A549 (cell line): ENCODE measurements at regions not wholly inside any gene's neighbourhood (a gene's known extent, or its start where the extent isn't known, plus 50 kb on each side); places are given as distances from the start of the nearest gene placed in this dataset.

ENCODE experiments used
- NPAS2 ChIP-seq: fragments of 250-450 bp; sonication (Bioruptor Pico); IDR thresholded peaks from 2 replicates; pipeline ENCODE4 v1.8.0; 2022; ENCODE audit warnings: mild to moderate bottlenecking, moderate library complexity, borderline replicate concordance
- ZSCAN20 ChIP-seq: fragments of 250-450 bp; sonication (Bioruptor Pico); IDR thresholded peaks from 2 replicates; pipeline ENCODE4 v1.8.0; 2022; ENCODE audit warnings: mild to moderate bottlenecking, moderate library complexity
- TF ChIP-seq, protein P1 (sequence below): IDR thresholded peaks from 2 replicates; pipeline ENCODE4 v1.6.1; 2012
- TF ChIP-seq, protein P2 (sequence below): fragments of >200 bp; sonication (Bioruptor Twin); formaldehyde crosslinking; IDR thresholded peaks from 3 replicates; pipeline ENCODE4 v1.5.1; 2016
- TF ChIP-seq, protein P3 (sequence below): fragments of 200-600 bp; sonication (generic); IDR thresholded peaks from 2 replicates; pipeline ENCODE4 v1.6.1; 2016; ENCODE audit warnings: antibody characterized with exemption, mild to moderate bottlenecking, moderate library complexity

DNA sequence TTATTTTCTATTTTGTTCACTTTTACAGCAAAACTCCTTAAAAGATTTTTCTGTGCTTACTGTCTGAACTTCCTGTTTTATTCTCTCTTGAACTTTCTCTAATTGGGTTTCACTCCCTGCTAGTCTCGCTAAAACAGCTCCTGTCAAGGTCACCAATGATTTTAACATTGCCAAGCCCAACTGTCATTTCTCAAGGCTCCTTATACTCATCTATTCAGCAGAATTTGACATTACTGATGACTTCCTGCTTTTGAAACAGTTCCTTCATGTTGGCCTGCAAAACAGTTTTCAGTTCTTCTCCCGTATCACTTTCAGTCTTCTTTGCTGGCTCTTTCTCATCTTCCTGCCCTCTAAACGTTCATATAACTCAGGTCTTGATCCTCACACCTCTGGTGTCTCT, 268.5 kb upstream of the USP15 start:
- no peak for TF ChIP-seq ZSCAN20 (CRISPR knock-in tag)
- TF ChIP-seq NPAS2: no peak
- TF ChIP-seq, protein P1, sequence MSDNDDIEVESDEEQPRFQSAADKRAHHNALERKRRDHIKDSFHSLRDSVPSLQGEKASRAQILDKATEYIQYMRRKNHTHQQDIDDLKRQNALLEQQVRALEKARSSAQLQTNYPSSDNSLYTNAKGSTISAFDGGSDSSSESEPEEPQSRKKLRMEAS: no peak
- TF ChIP-seq, protein P2, sequence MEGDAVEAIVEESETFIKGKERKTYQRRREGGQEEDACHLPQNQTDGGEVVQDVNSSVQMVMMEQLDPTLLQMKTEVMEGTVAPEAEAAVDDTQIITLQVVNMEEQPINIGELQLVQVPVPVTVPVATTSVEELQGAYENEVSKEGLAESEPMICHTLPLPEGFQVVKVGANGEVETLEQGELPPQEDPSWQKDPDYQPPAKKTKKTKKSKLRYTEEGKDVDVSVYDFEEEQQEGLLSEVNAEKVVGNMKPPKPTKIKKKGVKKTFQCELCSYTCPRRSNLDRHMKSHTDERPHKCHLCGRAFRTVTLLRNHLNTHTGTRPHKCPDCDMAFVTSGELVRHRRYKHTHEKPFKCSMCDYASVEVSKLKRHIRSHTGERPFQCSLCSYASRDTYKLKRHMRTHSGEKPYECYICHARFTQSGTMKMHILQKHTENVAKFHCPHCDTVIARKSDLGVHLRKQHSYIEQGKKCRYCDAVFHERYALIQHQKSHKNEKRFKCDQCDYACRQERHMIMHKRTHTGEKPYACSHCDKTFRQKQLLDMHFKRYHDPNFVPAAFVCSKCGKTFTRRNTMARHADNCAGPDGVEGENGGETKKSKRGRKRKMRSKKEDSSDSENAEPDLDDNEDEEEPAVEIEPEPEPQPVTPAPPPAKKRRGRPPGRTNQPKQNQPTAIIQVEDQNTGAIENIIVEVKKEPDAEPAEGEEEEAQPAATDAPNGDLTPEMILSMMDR: no peak
- TF ChIP-seq, protein P3, sequence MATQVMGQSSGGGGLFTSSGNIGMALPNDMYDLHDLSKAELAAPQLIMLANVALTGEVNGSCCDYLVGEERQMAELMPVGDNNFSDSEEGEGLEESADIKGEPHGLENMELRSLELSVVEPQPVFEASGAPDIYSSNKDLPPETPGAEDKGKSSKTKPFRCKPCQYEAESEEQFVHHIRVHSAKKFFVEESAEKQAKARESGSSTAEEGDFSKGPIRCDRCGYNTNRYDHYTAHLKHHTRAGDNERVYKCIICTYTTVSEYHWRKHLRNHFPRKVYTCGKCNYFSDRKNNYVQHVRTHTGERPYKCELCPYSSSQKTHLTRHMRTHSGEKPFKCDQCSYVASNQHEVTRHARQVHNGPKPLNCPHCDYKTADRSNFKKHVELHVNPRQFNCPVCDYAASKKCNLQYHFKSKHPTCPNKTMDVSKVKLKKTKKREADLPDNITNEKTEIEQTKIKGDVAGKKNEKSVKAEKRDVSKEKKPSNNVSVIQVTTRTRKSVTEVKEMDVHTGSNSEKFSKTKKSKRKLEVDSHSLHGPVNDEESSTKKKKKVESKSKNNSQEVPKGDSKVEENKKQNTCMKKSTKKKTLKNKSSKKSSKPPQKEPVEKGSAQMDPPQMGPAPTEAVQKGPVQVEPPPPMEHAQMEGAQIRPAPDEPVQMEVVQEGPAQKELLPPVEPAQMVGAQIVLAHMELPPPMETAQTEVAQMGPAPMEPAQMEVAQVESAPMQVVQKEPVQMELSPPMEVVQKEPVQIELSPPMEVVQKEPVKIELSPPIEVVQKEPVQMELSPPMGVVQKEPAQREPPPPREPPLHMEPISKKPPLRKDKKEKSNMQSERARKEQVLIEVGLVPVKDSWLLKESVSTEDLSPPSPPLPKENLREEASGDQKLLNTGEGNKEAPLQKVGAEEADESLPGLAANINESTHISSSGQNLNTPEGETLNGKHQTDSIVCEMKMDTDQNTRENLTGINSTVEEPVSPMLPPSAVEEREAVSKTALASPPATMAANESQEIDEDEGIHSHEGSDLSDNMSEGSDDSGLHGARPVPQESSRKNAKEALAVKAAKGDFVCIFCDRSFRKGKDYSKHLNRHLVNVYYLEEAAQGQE: no peak
